H1 (cell line): ENCODE measurements at regions not wholly inside any gene's neighbourhood (a gene's known extent, or its start where the extent isn't known, plus 50 kb on each side); places are given as distances from the start of the nearest gene placed in this dataset.

Experiments used
- CTCF ChIA-PET: fragments of 300-600 bp; sonication (Branson Sonifier 250); formaldehyde crosslinking; loops from one replicate; lab custom pipeline; 2021; ENCODE audit not compliant: partially characterized antibody; lab: Charles Lee
- POLR2A ChIA-PET: fragments of 300-600 bp; sonication (Branson Sonifier 250); formaldehyde crosslinking; loops from one replicate; lab custom pipeline; 2021; ENCODE audit warnings: inconsistent platforms; ENCODE audit not compliant: partially characterized antibody; lab: Charles Lee
- DNase-seq, 2 experiments: peaks; one replicate each; pipeline versions ENCODE4 v3.0.0 to v3.0.0-alpha.2; 2010 to 2022; ENCODE audit warnings: low spot score in 2 of 2, low read depth in 1 of 2, mixed read lengths in 1 of 2
- FAIRE-seq: peaks from 2 replicates; lab custom pipeline; 2011; peaks lifted over from hg19 to GRCh38; lab: Jason Lieb, UNC
- H2AFZ ChIP-seq: 2 replicates; pipeline ENCODE4 v1.8.1; 2012; ENCODE audit warnings: low read length, inconsistent platforms
- H2AK5ac ChIP-seq: 2 replicates; pipeline ENCODE4 v1.6.1; 2013; ENCODE audit warnings: low read depth, low read length
- H2BK120ac ChIP-seq: replicated peaks from 2 replicates; pipeline ENCODE3; 2013; ENCODE audit warnings: low read depth, low read length, inconsistent platforms
- H2BK12ac ChIP-seq: 2 replicates; pipeline ENCODE4 v1.6.1; 2013; ENCODE audit warnings: low read depth, low read length
- H2BK15ac ChIP-seq: 2 replicates; pipeline ENCODE4 v1.6.1; 2013; ENCODE audit warnings: low read length
- H2BK20ac ChIP-seq: 2 replicates; pipeline ENCODE4 v1.6.1; 2013; ENCODE audit warnings: low read length
- H2BK5ac ChIP-seq: 2 replicates; pipeline ENCODE4 v1.6.1; 2013; ENCODE audit warnings: low read depth, low read length
- H3K14ac ChIP-seq: 2 replicates; pipeline ENCODE4 v1.6.1; 2013; ENCODE audit warnings: inconsistent platforms; ENCODE audit not compliant: insufficient read length
- H3K18ac ChIP-seq: 2 replicates; pipeline ENCODE4 v1.6.1; 2013; ENCODE audit warnings: low read length; ENCODE audit errors: extremely low read depth
- H3K23ac ChIP-seq: 2 replicates; pipeline ENCODE4 v1.6.1; 2013; ENCODE audit warnings: inconsistent platforms; ENCODE audit not compliant: insufficient read length
- H3K23me2 ChIP-seq: 2 replicates; pipeline ENCODE4 v1.6.1; 2013; ENCODE audit warnings: low read depth, low read length
- H3K27ac ChIP-seq: 2 replicates; pipeline ENCODE4 v1.6.1; 2011; ENCODE audit warnings: low read depth, low read length, inconsistent platforms
- H3K27me3 ChIP-seq, 4 experiments: replicated peaks in 1 of 4; 1 replicate in 1 of 4; 2 replicates in 3 of 4; pipeline versions ENCODE4 v1.6.1 to v1.8.1; 2011 to 2013; ENCODE audit warnings: low read length in 3 of 4, mild to moderate bottlenecking in 3 of 4, inconsistent platforms in 2 of 4, mixed read lengths in 2 of 4, moderate library complexity in 1 of 4; ENCODE audit not compliant: control insufficient read depth in 3 of 4, insufficient read depth in 3 of 4; ENCODE audit errors: extremely low read depth in 1 of 4
- H3K36me3 ChIP-seq, 4 experiments: 2 replicates each; pipeline versions ENCODE4 v1.6.1 to v1.8.1; 2011 to 2013; ENCODE audit warnings: mild to moderate bottlenecking in 4 of 4, low read length in 3 of 4, moderate library complexity in 2 of 4, control low read depth in 1 of 4, inconsistent platforms in 1 of 4; ENCODE audit not compliant: insufficient read depth in 4 of 4, control insufficient read depth in 2 of 4
- H3K4ac ChIP-seq: replicated peaks from 2 replicates; pipeline ENCODE3; 2013; ENCODE audit warnings: low read length, low read depth, mixed read lengths, inconsistent platforms; ENCODE audit not compliant: insufficient read length
- H3K4me1 ChIP-seq, 4 experiments: replicated peaks in 1 of 4; 1 replicate in 1 of 4; 2 replicates in 3 of 4; pipeline versions ENCODE4 v1.6.1 to v1.8.1; 2011 to 2013; ENCODE audit warnings: low read length in 3 of 4, inconsistent platforms in 2 of 4, mixed read lengths in 1 of 4; ENCODE audit not compliant: insufficient read depth in 4 of 4, control insufficient read depth in 3 of 4
- H3K4me2 ChIP-seq, 2 experiments: 2 replicates each; pipeline versions ENCODE4 v1.6.1 to v1.8.1; 2011 to 2013; ENCODE audit warnings: low read depth in 2 of 2, low read length in 2 of 2, control low read depth in 1 of 2, inconsistent platforms in 1 of 2, mild to moderate bottlenecking in 1 of 2; ENCODE audit not compliant: insufficient read depth in 1 of 2
- H3K4me3 ChIP-seq, 4 experiments: fragments of 200-600, 300-600 bp in 1 of 4; sonication (generic), shearing (Covaris generic), sonication (Bioruptor Twin) in 1 of 4; 2 replicates each; pipeline versions ENCODE4 v1.5.1 to v1.8.1; 2011 to 2016; ENCODE audit warnings: low read length in 4 of 4, low read depth in 3 of 4, control low read depth in 2 of 4, inconsistent platforms in 2 of 4, mild to moderate bottlenecking in 2 of 4, mixed read lengths in 1 of 4, moderate library complexity in 1 of 4; ENCODE audit not compliant: insufficient read depth in 2 of 4; ENCODE audit errors: extremely low read depth in 1 of 4
- H3K56ac ChIP-seq: replicated peaks from 2 replicates; pipeline ENCODE3; 2013; ENCODE audit warnings: low read depth, mild to moderate bottlenecking, mixed read lengths, low read length, inconsistent platforms; ENCODE audit not compliant: insufficient read length
- H3K79me1 ChIP-seq: 2 replicates; pipeline ENCODE4 v1.6.1; 2013; ENCODE audit warnings: low read depth, low read length, control low read depth
- H3K79me2 ChIP-seq, 2 experiments: 2 replicates each; pipeline versions ENCODE4 v1.6.1 to v1.8.1; 2012 to 2013; ENCODE audit warnings: low read length in 2 of 2, mild to moderate bottlenecking in 2 of 2, inconsistent platforms in 1 of 2; ENCODE audit not compliant: insufficient read depth in 2 of 2, control insufficient read depth in 1 of 2
- H3K9ac ChIP-seq, 4 experiments: replicated peaks in 1 of 4; 1 replicate in 1 of 4; 2 replicates in 3 of 4; pipeline versions ENCODE4 v1.6.1 to v1.8.1; 2011 to 2013; ENCODE audit warnings: low read depth in 3 of 4, low read length in 3 of 4, control low read depth in 2 of 4, mild to moderate bottlenecking in 2 of 4, moderate library complexity in 2 of 4, inconsistent platforms in 1 of 4; ENCODE audit errors: extremely low read depth in 1 of 4
- H3K9me3 ChIP-seq, 2 experiments: 2 replicates each; pipeline versions ENCODE4 v1.6.1 to v1.8.1; 2012 to 2013; ENCODE audit warnings: mild to moderate bottlenecking in 2 of 2, moderate library complexity in 2 of 2, control low read depth in 1 of 2, inconsistent platforms in 1 of 2, low read depth in 1 of 2, low read length in 1 of 2, mixed read lengths in 1 of 2; ENCODE audit not compliant: insufficient read depth in 2 of 2
- H4K20me1 ChIP-seq, 2 experiments: replicated peaks in 1 of 2; 2 replicates each; pipeline versions ENCODE3 to v1.8.1; 2011 to 2013; ENCODE audit warnings: inconsistent platforms in 2 of 2, low read length in 2 of 2, mild to moderate bottlenecking in 1 of 2; ENCODE audit not compliant: insufficient read depth in 2 of 2, control insufficient read depth in 1 of 2
- H4K5ac ChIP-seq: 2 replicates; pipeline ENCODE4 v1.6.1; 2013; ENCODE audit warnings: low read length, low read depth, mixed read lengths, inconsistent platforms; ENCODE audit not compliant: insufficient read length
- H4K8ac ChIP-seq: 2 replicates; pipeline ENCODE4 v1.8.0; 2013; ENCODE audit warnings: mild to moderate bottlenecking, moderate library complexity, low read length, inconsistent platforms; ENCODE audit not compliant: insufficient read depth; ENCODE audit errors: extremely low read depth
- H4K91ac ChIP-seq: replicated peaks from 2 replicates; pipeline ENCODE3; 2013; ENCODE audit warnings: low read length, mixed read lengths, inconsistent platforms; ENCODE audit not compliant: insufficient read length
- EGR1 ChIP-seq: IDR thresholded peaks from 2 replicates; pipeline ENCODE4 v1.6.1; 2011; ENCODE audit warnings: low read depth, low read length, borderline replicate concordance
- GTF2F1 ChIP-seq: IDR thresholded peaks from 2 replicates; pipeline ENCODE4 v1.6.1; 2012; ENCODE audit warnings: low read depth, low read length, improper control_type of control experiment, borderline replicate concordance
- KDM5A ChIP-seq: fragments of 200-600 bp; IDR thresholded peaks from 2 replicates; pipeline ENCODE4 v1.7.1; 2012; ENCODE audit warnings: mild to moderate bottlenecking, low read length, inconsistent platforms, mixed read lengths
- POLR2A ChIP-seq, 2 experiments: IDR thresholded peaks; 1 replicate in 1 of 2; 2 replicates in 1 of 2; pipeline ENCODE4 v1.6.1; 2011; ENCODE audit warnings: low read depth in 2 of 2, low read length in 2 of 2, mild to moderate bottlenecking in 2 of 2; ENCODE audit errors: control extremely low read depth in 1 of 2
- RNF2 ChIP-seq: fragments of 200-900, 300-1000 bp; sonication (generic); IDR thresholded peaks from 2 replicates; pipeline ENCODE4 v1.7.1; 2016; ENCODE audit warnings: borderline replicate concordance, low read depth, mild to moderate bottlenecking, antibody characterized with exemption, low read length; ENCODE audit not compliant: poor library complexity, severe bottlenecking; ENCODE audit errors: missing control alignments
- RXRA ChIP-seq: IDR thresholded peaks from 2 replicates; pipeline ENCODE4 v1.6.1; 2011; ENCODE audit warnings: low read depth, mild to moderate bottlenecking, low read length, moderate library complexity; ENCODE audit not compliant: insufficient read depth
- SIX5 ChIP-seq: IDR thresholded peaks from 2 replicates; pipeline ENCODE4 v1.6.1; 2011; ENCODE audit warnings: mild to moderate bottlenecking, low read depth, low read length
- YY1 ChIP-seq: IDR thresholded peaks from 2 replicates; pipeline ENCODE4 v1.6.1; 2011; ENCODE audit warnings: low read depth, mild to moderate bottlenecking, low read length
- TF ChIP-seq, protein P1 (sequence below): IDR thresholded peaks from 2 replicates; pipeline ENCODE4 v1.6.1; 2012; ENCODE audit warnings: inconsistent platforms

DNA sequence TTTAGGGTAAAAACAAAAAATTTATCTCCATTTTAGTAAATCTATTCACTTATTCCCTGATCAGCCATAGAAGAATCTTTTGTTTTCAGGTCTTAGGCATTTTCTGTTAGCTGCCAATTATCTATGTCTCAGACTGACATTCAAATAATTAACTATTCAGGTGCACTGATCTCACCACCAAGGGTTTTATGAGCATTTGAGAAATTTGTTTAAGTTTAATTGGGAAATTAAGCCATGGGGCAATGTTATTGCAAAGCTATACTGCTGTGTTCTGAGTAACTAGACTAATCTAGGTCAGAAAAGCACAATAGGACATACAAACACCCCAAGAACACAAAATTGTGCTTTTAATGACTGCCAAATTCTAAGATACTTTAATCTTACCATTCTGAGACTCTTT, 210.7 kb upstream of the EDNRB start:
- Histone ChIP-seq H3K9ac (no peak overlapping the region), H3K4me2 (no peak overlapping the region), H2AK5ac (no peak overlapping the region), H3K27me3 (no peaks in the 10 kb centered on the region), H3K79me2 (no peaks in the 10 kb centered on the region), H3K79me1 (no peaks in the 10 kb centered on the region), H3K4me1 (no peaks in the 10 kb centered on the region), H2BK120ac (no peak overlapping the region), H2AFZ (no peak overlapping the region), H2BK12ac (no peak overlapping the region), H4K5ac (no peak overlapping the region), H3K9me3 (no peaks in the 10 kb centered on the region), H3K23me2 (no peaks in the 10 kb centered on the region), H4K8ac (no peak overlapping the region), H3K4me3 (no peak overlapping the region), H3K36me3 (no peaks in the 10 kb centered on the region), H3K56ac (no peak overlapping the region), H2BK15ac (no peak overlapping the region), H2BK20ac (no peak overlapping the region), H3K14ac (no peak overlapping the region), H2BK5ac (no peak overlapping the region), H3K23ac (no peak overlapping the region), H3K27ac (no peak overlapping the region), H3K4ac (no peak overlapping the region), H3K18ac (no peak overlapping the region), H4K91ac (no peak overlapping the region), H4K20me1 (no peaks in the 10 kb centered on the region)
- DNase-seq, result no peak
- CTCF ChIA-PET, result interaction anchor here (1.1 to 2.6 kb wide), 4 partner anchors 7 to 112 kb away, joined by 3 to 19 read pairs (median 4); no protein-coding TSS in a partner anchor
- POLR2A ChIA-PET, result no interaction called here
- TF ChIP-seq RNF2, result no peak
- no peak for TF ChIP-seq POLR2A (IDR thresholded peaks at IDR 0.05; ENCODE audit: control extremely low read depth in 1 of 2, low read depth in 2 of 2, low read length in 2 of 2)
- TF ChIP-seq SIX5, result no peak
- no peak for TF ChIP-seq KDM5A
- TF ChIP-seq GTF2F1, result no peak
- no peak for TF ChIP-seq EGR1
- TF ChIP-seq YY1, result no peak
- no peak for TF ChIP-seq RXRA
- TF ChIP-seq, protein P1, sequence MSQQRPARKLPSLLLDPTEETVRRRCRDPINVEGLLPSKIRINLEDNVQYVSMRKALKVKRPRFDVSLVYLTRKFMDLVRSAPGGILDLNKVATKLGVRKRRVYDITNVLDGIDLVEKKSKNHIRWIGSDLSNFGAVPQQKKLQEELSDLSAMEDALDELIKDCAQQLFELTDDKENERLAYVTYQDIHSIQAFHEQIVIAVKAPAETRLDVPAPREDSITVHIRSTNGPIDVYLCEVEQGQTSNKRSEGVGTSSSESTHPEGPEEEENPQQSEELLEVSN, result no peak
- FAIRE-seq, result no peak
